HUES6 (cell line): ENCODE measurements at regions not wholly inside any gene's neighbourhood (a gene's known extent, or its start where the extent isn't known, plus 50 kb on each side); places are given as distances from the start of the nearest gene placed in this dataset.

Experiments
- H3K27ac ChIP-seq: 2 replicates; pipeline ENCODE4 v1.7.0; 2013; ENCODE audit warnings: low read depth, mild to moderate bottlenecking, low read length, inconsistent platforms
- H3K27me3 ChIP-seq: 2 replicates; pipeline ENCODE4 v1.6.1; 2013; ENCODE audit warnings: low read length; ENCODE audit not compliant: control insufficient read depth, insufficient read depth
- H3K36me3 ChIP-seq: 2 replicates; pipeline ENCODE4 v1.6.1; 2013; ENCODE audit warnings: low read length; ENCODE audit not compliant: control insufficient read depth, insufficient read depth
- H3K4me1 ChIP-seq: 2 replicates; pipeline ENCODE4 v1.6.1; 2013; ENCODE audit warnings: low read length; ENCODE audit not compliant: control insufficient read depth, insufficient read depth
- H3K4me3 ChIP-seq: 2 replicates; pipeline ENCODE4 v1.5.1; 2013; ENCODE audit warnings: low read depth, low read length
- H3K9ac ChIP-seq: one replicate; pipeline ENCODE4 v1.6.1; 2013; ENCODE audit warnings: mild to moderate bottlenecking, low read length
- H3K9me3 ChIP-seq: 2 replicates; pipeline ENCODE4 v1.6.1; 2013; ENCODE audit warnings: low read depth, low read length; ENCODE audit not compliant: control insufficient read depth, insufficient read depth

DNA sequence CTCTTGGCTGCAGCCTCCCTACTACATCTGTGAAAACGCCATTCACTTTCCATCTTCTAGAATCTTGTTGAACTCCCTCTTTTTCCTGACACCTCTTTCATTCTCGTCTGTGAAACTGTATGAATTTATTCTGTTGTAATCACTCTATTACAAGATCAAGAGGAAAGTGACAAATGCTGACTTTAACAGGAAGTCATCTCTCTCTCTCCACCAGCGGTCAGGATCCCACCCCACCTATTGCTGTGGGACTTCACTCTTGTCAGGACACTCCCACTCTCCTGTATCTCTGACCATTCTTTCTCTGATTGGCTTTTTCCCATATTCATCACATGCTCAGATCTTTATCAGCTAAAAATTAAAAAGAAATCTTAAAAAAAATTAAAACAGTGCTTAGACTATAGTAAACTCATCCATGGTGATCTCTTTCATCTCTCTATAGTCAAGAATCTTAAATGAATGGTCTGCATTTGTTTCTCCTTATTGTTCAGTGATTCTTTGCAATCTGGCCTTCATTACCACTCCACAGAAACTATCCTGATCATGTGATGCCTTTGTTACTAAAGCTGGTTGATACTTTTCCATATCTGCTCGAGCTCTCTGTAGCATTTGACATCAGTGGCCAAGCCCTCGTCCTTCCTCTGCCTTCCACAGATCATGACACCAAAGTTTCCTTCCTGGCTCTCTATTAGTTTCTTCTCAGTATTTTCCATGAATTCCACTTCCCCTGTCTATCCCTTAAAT, 113.6 kb downstream of the UCHL5 start:
- peaks cover 4% of the 10 kb centered on the region; the same call in 1 of the 2 replicates for H3K4me1 ChIP-seq
- H3K27me3 ChIP-seq: no peaks in the 10 kb centered on the region
- H3K36me3 ChIP-seq: no peaks in the 10 kb centered on the region
- H3K9me3 ChIP-seq: no peaks in the 10 kb centered on the region
- no peak overlapping the region for H3K4me3 ChIP-seq
- H3K9ac ChIP-seq: no peak overlapping the region
- H3K27ac ChIP-seq: no peak overlapping the region

DNA sequence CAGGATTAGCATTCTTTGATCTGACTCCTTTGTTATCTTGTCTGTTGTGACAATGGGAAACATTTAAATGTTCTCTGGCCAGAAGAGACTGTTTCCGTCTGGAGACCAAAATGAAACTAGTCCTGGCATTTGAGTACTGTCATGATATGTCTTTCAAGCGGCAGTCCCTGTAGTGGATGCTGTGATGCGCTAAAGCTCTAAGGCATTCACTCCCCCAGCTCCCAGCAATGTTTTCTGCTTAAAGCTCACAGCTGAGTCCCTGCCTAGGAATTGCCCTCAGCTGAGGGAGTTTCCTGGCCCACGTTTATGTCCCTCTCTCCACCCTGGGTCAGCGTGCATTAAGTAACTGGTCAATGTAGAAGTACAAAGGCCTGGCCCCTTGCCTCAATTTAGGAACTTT, 109.4 kb downstream of the UCHL5 start:
- Histone ChIP-seq H3K27me3 (no peaks in the 10 kb centered on the region), H3K9me3 (no peaks in the 10 kb centered on the region), H3K36me3 (no peaks in the 10 kb centered on the region), H3K27ac (no peak overlapping the region), H3K4me1 (peaks cover 4% of the 10 kb centered on the region; the same call in 1 of the 2 replicates), H3K4me3 (no peak overlapping the region), H3K9ac (no peak overlapping the region)

DNA sequence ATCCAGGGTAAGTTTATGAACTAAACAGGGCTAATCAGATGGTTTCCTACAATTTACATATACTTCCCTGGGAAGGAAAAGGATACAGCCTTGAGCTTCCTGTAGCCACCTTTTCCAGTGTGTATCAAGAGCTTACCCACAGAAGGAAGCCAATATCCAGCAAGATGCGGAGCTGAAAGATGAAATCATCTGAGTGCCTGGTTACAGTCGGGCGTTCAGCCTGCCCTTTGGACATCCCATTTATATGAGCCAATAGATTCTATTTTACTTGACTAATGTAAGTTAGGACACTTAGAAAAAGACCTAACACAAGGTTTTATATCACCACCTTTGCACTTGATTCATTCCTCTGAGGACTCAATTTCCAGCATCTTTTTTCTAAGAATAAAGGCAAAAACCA, 108.2 kb downstream of the UCHL5 start:
- no peak overlapping the region for H3K9ac ChIP-seq
- H3K27me3 ChIP-seq: no peaks in the 10 kb centered on the region
- H3K27ac ChIP-seq: no peak overlapping the region
- no peaks in the 10 kb centered on the region for H3K9me3 ChIP-seq
- peaks cover 4% of the 10 kb centered on the region; the same call in 1 of the 2 replicates for H3K4me1 ChIP-seq
- no peak overlapping the region for H3K4me3 ChIP-seq
- H3K36me3 ChIP-seq: no peaks in the 10 kb centered on the region

DNA sequence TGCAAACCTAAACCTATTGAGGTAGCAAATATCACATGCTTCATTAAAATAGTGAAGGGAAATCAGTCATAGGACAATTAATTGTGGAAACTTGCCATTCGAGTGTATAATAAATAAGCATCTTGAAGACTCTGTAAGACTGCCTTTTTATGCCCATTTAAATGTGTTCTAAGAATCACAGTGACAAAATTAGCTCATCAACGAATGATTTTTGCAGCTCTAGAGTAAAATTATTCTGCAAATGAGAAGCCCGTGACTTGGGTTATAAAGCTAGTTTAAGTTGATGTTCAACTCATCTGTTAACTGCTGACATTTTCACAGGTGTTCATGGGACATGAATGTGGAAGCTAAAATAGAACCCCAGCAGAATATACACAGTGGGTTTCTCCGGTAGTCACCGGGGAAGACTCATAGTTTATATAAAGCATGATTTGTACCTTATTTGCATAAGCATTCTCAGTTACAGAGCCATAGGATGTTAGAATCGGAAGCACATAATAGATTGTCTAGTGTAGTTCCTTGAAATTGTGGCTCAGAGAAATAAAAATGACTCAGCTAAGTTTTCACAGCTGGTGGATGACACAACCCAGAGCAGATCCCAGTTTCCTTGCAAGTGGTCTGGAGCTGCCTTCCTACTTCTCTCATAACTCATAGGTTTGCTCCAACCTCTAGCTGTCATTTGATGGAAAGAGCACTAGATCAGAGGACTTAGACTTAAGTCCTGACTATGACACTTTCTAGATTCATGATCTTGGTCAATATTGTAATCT, 107.3 kb downstream of the UCHL5 start:
- Histone ChIP-seq H3K4me3 (no peak overlapping the region), H3K27ac (no peak overlapping the region)

DNA sequence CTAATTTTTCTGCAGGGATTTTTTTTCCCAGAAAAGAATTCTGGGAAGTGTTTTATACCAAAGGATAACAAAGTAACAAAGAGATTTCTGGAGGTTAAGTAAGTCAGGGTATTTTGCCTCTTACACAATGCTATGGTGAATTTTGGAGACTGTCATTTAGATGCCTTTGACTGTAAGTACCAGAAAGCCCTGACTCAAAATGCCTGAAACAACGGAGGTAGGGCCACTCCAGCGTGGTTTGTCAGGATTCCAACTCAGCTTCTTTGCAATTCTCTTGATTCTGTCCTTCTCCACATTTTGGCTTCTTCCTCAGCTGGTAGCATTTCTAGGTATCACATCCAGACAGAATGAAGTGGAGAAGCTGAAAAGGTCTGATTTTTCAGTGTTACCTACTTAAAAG, 106.5 kb downstream of the UCHL5 start:
- Histone ChIP-seq H3K4me3 (no peak overlapping the region), H3K9ac (no peak overlapping the region), H3K27ac (no peak overlapping the region), H3K9me3 (no peaks in the 10 kb centered on the region), H3K27me3 (no peaks in the 10 kb centered on the region), H3K36me3 (no peaks in the 10 kb centered on the region), H3K4me1 (peaks cover 4% of the 10 kb centered on the region; the same call in 1 of the 2 replicates)

More for the DNA sequence above, 107.3 kb downstream of the UCHL5 start:
- peaks cover 4% of the 10 kb centered on the region; the same call in 1 of the 2 replicates for H3K4me1 ChIP-seq
- H3K27me3 ChIP-seq: no peaks in the 10 kb centered on the region
- H3K36me3 ChIP-seq: no peaks in the 10 kb centered on the region
- H3K9me3 ChIP-seq: no peaks in the 10 kb centered on the region
- no peak overlapping the region for H3K9ac ChIP-seq

DNA sequence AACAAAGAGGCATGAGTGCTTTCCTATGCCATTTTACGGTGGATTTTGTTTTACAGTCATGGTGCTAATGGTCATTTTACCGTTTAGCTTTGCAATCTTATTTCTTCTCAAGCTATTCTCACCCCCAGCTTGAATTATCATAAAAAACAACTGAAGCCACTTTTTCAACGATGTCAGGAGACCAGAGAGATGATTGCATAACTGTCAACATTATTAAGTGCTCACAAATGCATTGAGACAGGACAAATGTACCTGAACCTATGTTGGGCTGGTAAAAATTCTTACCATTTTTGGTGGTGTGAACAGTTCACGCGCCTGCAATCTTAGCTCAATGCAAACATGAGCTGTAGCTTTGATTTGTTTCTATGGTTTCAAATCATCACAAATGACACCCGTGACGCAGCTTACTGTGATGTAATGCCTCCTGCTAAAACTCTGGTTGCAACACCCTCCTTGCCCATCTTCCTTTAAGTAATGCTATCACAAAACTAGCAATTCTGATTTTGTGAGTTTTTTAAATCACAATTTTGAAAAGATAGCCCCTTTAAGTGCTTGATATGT, 104.4 kb downstream of the UCHL5 start:
- peaks cover 2% of the 10 kb centered on the region; the same call in 1 of the 2 replicates for H3K4me1 ChIP-seq
- no peak overlapping the region for H3K4me3 ChIP-seq
- H3K9ac ChIP-seq: no peak overlapping the region
- no peak overlapping the region for H3K27ac ChIP-seq
- H3K9me3 ChIP-seq: no peaks in the 10 kb centered on the region
- H3K27me3 ChIP-seq: no peaks in the 10 kb centered on the region
- H3K36me3 ChIP-seq: no peaks in the 10 kb centered on the region

DNA sequence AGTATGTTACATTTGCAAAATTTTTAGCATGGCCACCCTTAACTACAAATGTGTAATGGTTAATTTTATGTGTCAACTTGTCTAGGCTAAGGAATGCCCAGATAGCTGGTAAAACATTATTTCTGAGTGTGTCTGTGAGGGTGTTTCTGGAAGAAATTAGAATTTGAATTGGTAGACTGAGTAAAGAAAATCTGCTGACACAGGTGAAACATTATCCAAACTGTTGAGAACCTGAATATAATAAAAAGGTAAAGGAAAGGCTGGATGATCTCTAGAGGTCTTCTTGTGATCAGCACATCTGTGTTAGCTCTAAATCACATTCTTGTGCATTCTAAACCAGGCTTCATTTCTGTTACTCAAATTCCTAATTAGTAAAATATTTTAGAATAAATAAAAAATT, 100.8 kb downstream of the UCHL5 start:
- Histone ChIP-seq H3K4me3 (no peak overlapping the region), H3K4me1 (no peaks in the 10 kb centered on the region), H3K36me3 (no peaks in the 10 kb centered on the region), H3K27me3 (no peaks in the 10 kb centered on the region), H3K9ac (no peak overlapping the region), H3K27ac (no peak overlapping the region), H3K9me3 (no peaks in the 10 kb centered on the region)

DNA sequence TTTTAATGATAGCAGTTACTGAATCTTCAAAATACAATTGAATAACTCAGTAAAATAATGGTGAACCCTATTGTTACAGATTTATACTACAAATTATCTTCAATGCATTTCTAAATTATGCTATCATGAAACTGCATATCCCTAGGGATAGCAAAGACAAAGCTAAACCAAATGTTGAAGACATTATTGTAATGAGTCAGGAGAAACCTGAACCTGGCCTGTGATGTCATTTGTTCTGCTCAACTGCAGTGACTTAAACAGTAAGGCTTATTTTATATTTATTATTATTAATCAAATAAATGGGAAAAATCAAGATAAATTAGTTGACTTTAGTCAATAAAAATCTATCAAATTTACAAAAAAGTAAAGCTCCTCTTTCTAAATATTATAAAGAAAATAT, 100.3 kb downstream of the UCHL5 start:
- H3K27ac ChIP-seq: no peak overlapping the region
- no peaks in the 10 kb centered on the region for H3K27me3 ChIP-seq
- no peaks in the 10 kb centered on the region for H3K36me3 ChIP-seq
- no peaks in the 10 kb centered on the region for H3K9me3 ChIP-seq
- no peak overlapping the region for H3K4me3 ChIP-seq
- no peak overlapping the region for H3K9ac ChIP-seq
- no peaks in the 10 kb centered on the region for H3K4me1 ChIP-seq

DNA sequence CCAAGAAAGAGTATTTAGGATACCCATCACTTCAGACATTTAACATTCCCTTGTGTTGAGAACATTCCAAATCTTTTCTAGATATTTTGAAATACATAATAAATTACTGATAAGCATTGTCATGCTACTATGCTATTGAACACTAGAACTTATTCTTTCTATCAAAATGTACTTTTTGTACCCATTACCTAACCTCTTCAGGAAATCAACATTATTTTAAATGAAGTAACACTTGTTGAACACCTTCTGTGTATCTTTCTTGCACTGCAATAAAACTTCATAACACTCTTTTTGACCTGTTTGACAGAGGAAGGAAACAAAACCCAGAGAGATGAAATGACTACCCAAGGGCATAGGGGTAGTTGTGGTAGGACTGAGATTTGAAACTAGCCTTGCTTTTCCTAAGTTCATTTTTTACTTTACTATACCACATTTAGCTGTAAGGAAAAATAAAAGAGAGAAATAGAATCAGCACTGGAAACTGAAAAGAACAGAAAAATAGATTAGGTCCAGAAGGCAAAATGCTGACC, 99.4 kb downstream of the UCHL5 start:
- Histone ChIP-seq H3K4me1 (no peaks in the 10 kb centered on the region), H3K27ac (no peak overlapping the region), H3K9me3 (no peaks in the 10 kb centered on the region), H3K4me3 (no peak overlapping the region), H3K27me3 (no peaks in the 10 kb centered on the region), H3K9ac (no peak overlapping the region), H3K36me3 (no peaks in the 10 kb centered on the region)
